NT2/D1 (cell line): ENCODE measurements at regions not wholly inside any gene's neighbourhood (a gene's known extent, or its start where the extent isn't known, plus 50 kb on each side); places are given as distances from the start of the nearest gene placed in this dataset.

ENCODE experiments used
- SUZ12 ChIP-seq: IDR thresholded peaks from 2 replicates; pipeline ENCODE4 v1.6.1; 2011; ENCODE audit not compliant: insufficient read length, insufficient read depth; ENCODE audit errors: extremely low read depth
- ZNF274 ChIP-seq: IDR thresholded peaks from 2 replicates; pipeline ENCODE4 v1.6.1; 2011; ENCODE audit warnings: mild to moderate bottlenecking, low read depth, low read length

DNA sequence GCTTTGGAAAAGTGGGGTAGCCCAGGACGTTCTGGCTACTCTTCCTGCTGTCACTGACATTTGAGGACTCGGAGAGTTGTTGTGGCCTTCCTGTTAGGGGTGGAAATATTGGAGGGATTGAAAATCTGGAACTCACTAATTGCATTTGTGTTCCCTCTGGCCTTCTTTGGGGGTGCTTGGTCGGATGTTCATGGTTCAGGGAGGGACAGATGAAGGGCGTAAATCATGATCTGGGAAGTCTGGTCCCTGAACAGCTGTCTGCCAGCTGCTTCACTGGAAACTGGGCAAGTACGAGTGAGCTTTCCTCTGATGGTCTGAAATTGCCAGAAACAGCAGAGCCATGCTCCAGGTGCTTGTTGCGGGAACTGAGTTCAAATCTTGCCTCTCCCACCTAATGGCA, 327.8 kb upstream of the C2CD4B start:
- TF ChIP-seq SUZ12 (no peak), ZNF274 (no peak)
